KMS-11 (cell line): ENCODE measurements at regions not wholly inside any gene's neighbourhood (a gene's known extent, or its start where the extent isn't known, plus 50 kb on each side); places are given as distances from the start of the nearest gene placed in this dataset.
"Not testable (repeated sequence)": the region's sequence is repeated elsewhere in the genome, so short reads cannot be mapped to it uniquely, and the experiment has no call there.

Experiments used
- H2AFZ ChIP-seq: fragments of 200-600 bp; sonication (generic); 2 replicates; pipeline ENCODE4 v1.6.1; 2016; ENCODE audit warnings: antibody characterized with exemption, mixed run types, low read depth
- H3K27ac ChIP-seq: fragments of 200-600 bp; sonication (generic); 2 replicates; pipeline ENCODE4 v1.6.1; 2016; ENCODE audit warnings: mild to moderate bottlenecking, mixed run types
- H3K27me3 ChIP-seq: fragments of 200-600 bp; sonication (generic); 2 replicates; pipeline ENCODE4 v1.6.1; 2017; ENCODE audit warnings: mild to moderate bottlenecking, low read depth, mixed run types, moderate library complexity; ENCODE audit not compliant: insufficient read depth
- H3K36me3 ChIP-seq: fragments of 200-600 bp; sonication (generic); 2 replicates; pipeline ENCODE4 v1.6.1; 2017; ENCODE audit warnings: mild to moderate bottlenecking, mixed run types; ENCODE audit not compliant: insufficient read depth
- H3K4me1 ChIP-seq: fragments of 200-600 bp; sonication (generic); 2 replicates; pipeline ENCODE4 v1.6.1; 2016; ENCODE audit warnings: mild to moderate bottlenecking, low read depth, mixed run types; ENCODE audit not compliant: poor library complexity, severe bottlenecking
- H3K4me2 ChIP-seq: fragments of 200-600 bp; sonication (generic); 2 replicates; pipeline ENCODE4 v1.7.0; 2016; ENCODE audit warnings: mild to moderate bottlenecking, mixed run types
- H3K4me3 ChIP-seq: fragments of 200-600 bp; sonication (generic); IDR thresholded peaks from 2 replicates; pipeline ENCODE4 v1.6.1; 2017; ENCODE audit warnings: low read depth, low read length, mixed read lengths; ENCODE audit not compliant: insufficient read depth
- H3K79me2 ChIP-seq: fragments of 200-600 bp; sonication (generic); 2 replicates; pipeline ENCODE4 v1.6.1; 2016; ENCODE audit warnings: low read depth, mixed run types; ENCODE audit not compliant: insufficient read depth
- H3K9ac ChIP-seq: fragments of 200-600 bp; sonication (generic); 2 replicates; pipeline ENCODE4 v1.6.1; 2016; ENCODE audit warnings: mild to moderate bottlenecking, mixed run types
- H4K20me1 ChIP-seq: fragments of 200-600 bp; sonication (generic); 2 replicates; pipeline ENCODE4 v1.6.1; 2016; ENCODE audit warnings: mild to moderate bottlenecking, mixed run types; ENCODE audit not compliant: insufficient read depth
- CTCF ChIP-seq: fragments of 200-600 bp; sonication (generic); conservative IDR thresholded peaks from 2 replicates; pipeline ENCODE4 v1.6.1; 2017; ENCODE audit warnings: low read depth, mild to moderate bottlenecking, antibody characterized with exemption, low read length, moderate library complexity, mixed read lengths

- no peaks in the 10 kb centered on the region for H3K27me3 ChIP-seq
- H3K36me3 ChIP-seq, result no peaks in the 10 kb centered on the region
- no peak overlapping the region for H3K27ac ChIP-seq
- TF ChIP-seq CTCF, result no peak
- H3K4me1 ChIP-seq, result peaks cover 14% of the 10 kb centered on the region
- H3K4me2 ChIP-seq, result no peak overlapping the region
- H3K9ac ChIP-seq, result no peak overlapping the region
- H3K79me2 ChIP-seq, result no peaks in the 10 kb centered on the region
- H3K4me3 ChIP-seq, result no peak overlapping the region
- no peaks in the 10 kb centered on the region for H4K20me1 ChIP-seq
- H2AFZ ChIP-seq, result no peak overlapping the region
These were observed 713.6 kb upstream of the ZP4 start for GRCh38 chr1:238604357-238604756.

GRCh38 chr1:238601604-238602003 lies 710.9 kb upstream of the ZP4 start:
- not testable (repeated sequence) for H3K4me2 ChIP-seq, H3K27ac ChIP-seq, H3K79me2 ChIP-seq, H3K9ac ChIP-seq, H4K20me1 ChIP-seq, H3K27me3 ChIP-seq, H2AFZ ChIP-seq, H3K4me1 ChIP-seq, H3K4me3 ChIP-seq, H3K36me3 ChIP-seq

- Histone ChIP-seq H3K9ac (no peak overlapping the region), H3K27me3 (no peaks in the 10 kb centered on the region), H3K4me3 (no peak overlapping the region), H3K27ac (no peak overlapping the region), H2AFZ (no peak overlapping the region), H3K4me2 (no peak overlapping the region), H3K79me2 (no peaks in the 10 kb centered on the region), H4K20me1 (no peaks in the 10 kb centered on the region), H3K36me3 (no peaks in the 10 kb centered on the region), H3K4me1 (no peaks in the 10 kb centered on the region)
- TF ChIP-seq CTCF, result no peak
These were observed 706.0 kb upstream of the ZP4 start for GRCh38 chr1:238596703-238597102.

- Histone ChIP-seq H3K36me3 (no peaks in the 10 kb centered on the region), H2AFZ (no peak overlapping the region), H3K79me2 (no peaks in the 10 kb centered on the region), H3K27ac (no peak overlapping the region), H3K4me3 (no peak overlapping the region), H4K20me1 (no peaks in the 10 kb centered on the region), H3K4me1 (no peaks in the 10 kb centered on the region), H3K9ac (no peak overlapping the region), H3K4me2 (no peak overlapping the region), H3K27me3 (no peaks in the 10 kb centered on the region)
- no peak for TF ChIP-seq CTCF
These were observed 701.9 kb upstream of the ZP4 start for GRCh38 chr1:238592621-238593020.

GRCh38 chr1:238589843-238590435 lies 699.2 kb upstream of the ZP4 start:
- no peak overlapping the region for H3K9ac ChIP-seq
- H3K4me1 ChIP-seq, result no peaks in the 10 kb centered on the region
- no peak overlapping the region for H3K4me2 ChIP-seq
- no peak overlapping the region for H2AFZ ChIP-seq
- no peak overlapping the region for H3K4me3 ChIP-seq
- H3K36me3 ChIP-seq, result no peaks in the 10 kb centered on the region
- no peak for TF ChIP-seq CTCF
- no peak overlapping the region for H3K27ac ChIP-seq
- H3K27me3 ChIP-seq, result no peaks in the 10 kb centered on the region
- no peaks in the 10 kb centered on the region for H3K79me2 ChIP-seq
- no peaks in the 10 kb centered on the region for H4K20me1 ChIP-seq
